PFSK-1 (cell line): ENCODE measurements at regions not wholly inside any gene's neighbourhood (a gene's known extent, or its start where the extent isn't known, plus 50 kb on each side); places are given as distances from the start of the nearest gene placed in this dataset.

Source experiments
- POLR2AphosphoS5 ChIP-seq: IDR thresholded peaks from 2 replicates; pipeline ENCODE4 v1.6.1; 2012; ENCODE audit warnings: low read depth, mild to moderate bottlenecking, control low read depth, low read length, moderate library complexity
- REST ChIP-seq, 2 experiments: IDR thresholded peaks; 2 replicates each; pipeline versions ENCODE4 v1.6.1 to v1.8.0; 2011 to 2012; ENCODE audit warnings: low read depth in 2 of 2, low read length in 2 of 2, control low read depth in 1 of 2, inconsistent platforms in 1 of 2, mild to moderate bottlenecking in 1 of 2, moderate library complexity in 1 of 2; ENCODE audit not compliant: insufficient read depth in 1 of 2
- SIN3A ChIP-seq: IDR thresholded peaks from 2 replicates; pipeline ENCODE4 v1.6.1; 2012; ENCODE audit warnings: mild to moderate bottlenecking, low read length, moderate library complexity, borderline replicate concordance; ENCODE audit not compliant: insufficient read depth

- TF ChIP-seq REST (IDR thresholded peaks at IDR 0.05; ENCODE audit: insufficient read depth in 1 of 2, low read depth in 2 of 2, low read length in 2 of 2): no peak
- no peak for TF ChIP-seq POLR2AphosphoS5
- no peak for TF ChIP-seq SIN3A
These were observed 58.0 kb upstream of the TBX3 start for GRCh38 chr12:114741940-114742339.
